ENCODE measurements at regions not wholly inside any gene's neighbourhood (a gene's known extent, or its start where the extent isn't known, plus 50 kb on each side); places are given as distances from the start of the nearest gene placed in this dataset.
"Not testable (repeated sequence)": the region's sequence is repeated elsewhere in the genome, so short reads cannot be mapped to it uniquely, and the experiment has no call there.

- no peak for DNase-seq (ENCODE audit: low spot score)
Measured at GRCh38 chr9:107841076-107841475, 351.5 kb upstream of the KLF4 start.

GRCh38 chr9:107839371-107839770 is 349.8 kb upstream of the KLF4 start:
- DNase-seq (ENCODE audit: low spot score), result no peak

- no peak for DNase-seq (ENCODE audit: low spot score)
Measured at GRCh38 chr9:107838766-107839165, 349.2 kb upstream of the KLF4 start.

GRCh38 chr9:107836300-107836699 is 346.7 kb upstream of the KLF4 start:
- DNase-seq (ENCODE audit: low spot score), result no peak

GRCh38 chr9:107833295-107833694 is 343.7 kb upstream of the KLF4 start:
- DNase-seq (ENCODE audit: low spot score), result no peak

GRCh38 chr9:107832871-107833270 is 343.3 kb upstream of the KLF4 start:
- no peak for DNase-seq (ENCODE audit: low spot score)

GRCh38 chr9:107830479-107830878 is 340.9 kb upstream of the KLF4 start:
- no peak for DNase-seq (ENCODE audit: low spot score)

- no peak for DNase-seq (ENCODE audit: low spot score)
Measured at GRCh38 chr9:107827884-107828283, 338.3 kb upstream of the KLF4 start.

- DNase-seq (ENCODE audit: low spot score), result no peak
Measured at GRCh38 chr9:107827304-107827703, 337.7 kb upstream of the KLF4 start.

- DNase-seq (ENCODE audit: low spot score), result not testable (repeated sequence)
Measured at GRCh38 chr9:107826688-107826983, 337.1 kb upstream of the KLF4 start.

- DNase-seq (ENCODE audit: low spot score), result no peak
Measured at GRCh38 chr9:107824556-107824955, 335.0 kb upstream of the KLF4 start.

GRCh38 chr9:107819772-107820565 is 330.4 kb upstream of the KLF4 start:
- no peak for DNase-seq (ENCODE audit: low spot score)

GRCh38 chr9:107818503-107818829 is 328.9 kb upstream of the KLF4 start:
- DNase-seq (ENCODE audit: low spot score), result not testable (repeated sequence)

- not testable (repeated sequence) for DNase-seq (ENCODE audit: low spot score)
Measured at GRCh38 chr9:107817595-107818502, 328.3 kb upstream of the KLF4 start.

- DNase-seq (ENCODE audit: low spot score), result no peak
Measured at GRCh38 chr9:107816561-107817021, 327.0 kb upstream of the KLF4 start.

- no peak for DNase-seq (ENCODE audit: low spot score)
Measured at GRCh38 chr9:107815782-107816560, 326.4 kb upstream of the KLF4 start.

- no peak for DNase-seq (ENCODE audit: low spot score)
Measured at GRCh38 chr9:107813287-107813686, 323.7 kb upstream of the KLF4 start.

GRCh38 chr9:107810461-107810961 is 320.9 kb upstream of the KLF4 start:
- no peak for DNase-seq (ENCODE audit: low spot score)

GRCh38 chr9:107809871-107810460 is 320.4 kb upstream of the KLF4 start:
- no peak for DNase-seq (ENCODE audit: low spot score)

GRCh38 chr9:107807183-107807582 is 317.6 kb upstream of the KLF4 start:
- DNase-seq (ENCODE audit: low spot score), result no peak

- DNase-seq (ENCODE audit: low spot score), result no peak
Measured at GRCh38 chr9:107805201-107805600, 315.6 kb upstream of the KLF4 start.

- DNase-seq (ENCODE audit: low spot score), result no peak
Measured at GRCh38 chr9:107794259-107794658, 304.7 kb upstream of the KLF4 start.
